GM18519 (cell line): ENCODE measurements at regions not wholly inside any gene's neighbourhood (a gene's known extent, or its start where the extent isn't known, plus 50 kb on each side); places are given as distances from the start of the nearest gene placed in this dataset.

Source experiments
- ATAC-seq: cut with Tn5 transposase; IDR thresholded peaks from one replicate; pipeline ENCODE4 v1.9.1; 2021; ENCODE audit warnings: mild to moderate bottlenecking, moderate library complexity; ENCODE audit not compliant: unreplicated experiment, low FRiP score

DNA sequence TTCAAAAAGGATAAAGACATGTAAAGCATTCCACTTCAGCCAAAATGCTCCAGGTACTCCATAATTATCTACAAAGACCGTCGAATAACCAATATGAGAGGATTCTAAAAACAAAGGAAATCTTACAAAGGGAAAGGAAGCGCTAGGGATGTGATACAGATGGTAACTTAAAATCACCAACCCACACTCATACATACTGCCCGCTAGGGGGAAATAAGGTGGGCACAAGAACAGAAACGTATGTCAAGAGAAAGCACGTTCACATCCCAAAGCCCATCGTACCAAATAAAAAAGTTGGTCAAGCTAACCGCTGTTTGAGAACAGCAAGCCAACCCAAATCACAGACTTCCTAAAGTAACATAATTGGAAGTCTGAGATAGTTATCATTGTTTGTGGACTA lies 429.4 kb downstream of the SHQ1 start:
- ATAC-seq = no peak

DNA sequence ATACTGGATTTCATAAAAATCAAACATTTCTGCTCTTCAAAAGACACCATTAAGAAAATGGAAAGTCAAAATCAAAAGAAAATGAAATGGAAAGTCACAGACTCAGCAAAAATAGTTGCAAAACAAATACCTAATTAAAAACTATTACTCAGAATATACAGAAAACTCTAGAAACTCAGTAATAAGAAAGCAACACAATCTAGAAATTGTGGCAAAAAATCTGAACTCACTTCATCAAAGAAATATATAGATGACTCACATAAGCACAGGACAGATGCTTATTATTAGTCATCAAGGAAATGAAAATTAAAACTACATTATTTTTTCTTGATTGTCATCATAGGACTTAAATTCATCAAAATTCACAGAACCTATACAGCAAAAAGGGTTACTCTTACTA lies 430.0 kb downstream of the SHQ1 start:
- no peak for ATAC-seq

DNA sequence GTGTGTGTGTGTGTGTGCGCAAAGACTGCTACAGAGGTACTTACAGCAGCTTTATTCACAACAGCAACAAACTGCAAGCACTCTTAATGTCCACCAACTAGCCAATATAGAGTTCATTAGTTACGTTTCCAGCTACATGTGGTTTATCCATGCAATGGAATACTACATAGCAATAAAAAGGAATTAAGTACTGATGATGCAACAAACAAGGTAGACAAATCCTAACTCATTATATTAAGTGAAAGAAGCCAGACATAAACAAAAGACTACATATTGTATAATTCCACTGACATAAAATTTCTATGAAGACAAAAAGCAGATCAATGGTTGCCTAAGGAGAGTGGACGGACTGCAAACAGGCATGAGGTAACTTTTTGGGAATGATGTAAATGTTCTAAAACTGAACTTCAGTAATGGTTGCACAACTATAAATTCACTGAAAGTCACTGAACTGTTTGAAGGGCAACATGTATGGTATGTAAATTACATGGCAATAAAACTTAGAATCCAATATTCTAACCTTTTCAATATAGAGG lies 433.7 kb downstream of the SHQ1 start:
- ATAC-seq = no peak

DNA sequence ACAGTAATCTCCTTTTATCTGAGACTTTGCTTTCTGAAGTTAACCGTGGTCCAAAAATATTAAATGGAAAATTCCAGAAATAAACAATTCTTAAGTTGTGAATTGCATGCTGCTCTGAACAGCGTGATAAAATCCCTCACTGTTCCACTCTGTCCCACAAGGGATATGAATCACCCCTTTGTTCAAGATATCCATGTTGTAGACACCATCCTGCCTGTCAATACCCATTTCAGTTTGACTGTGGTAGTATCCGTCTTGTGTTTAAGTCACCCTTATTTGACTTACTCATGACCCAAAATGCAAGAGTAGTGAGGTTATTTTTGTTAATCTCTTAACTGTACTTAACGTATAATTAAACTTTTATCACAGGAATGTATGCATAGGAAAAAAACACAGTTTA lies 435.0 kb downstream of the SHQ1 start:
- ATAC-seq = no peak

- no peak for ATAC-seq
Observed at GRCh38 chr3:72412340-72412956, 435.8 kb downstream of the SHQ1 start.

DNA sequence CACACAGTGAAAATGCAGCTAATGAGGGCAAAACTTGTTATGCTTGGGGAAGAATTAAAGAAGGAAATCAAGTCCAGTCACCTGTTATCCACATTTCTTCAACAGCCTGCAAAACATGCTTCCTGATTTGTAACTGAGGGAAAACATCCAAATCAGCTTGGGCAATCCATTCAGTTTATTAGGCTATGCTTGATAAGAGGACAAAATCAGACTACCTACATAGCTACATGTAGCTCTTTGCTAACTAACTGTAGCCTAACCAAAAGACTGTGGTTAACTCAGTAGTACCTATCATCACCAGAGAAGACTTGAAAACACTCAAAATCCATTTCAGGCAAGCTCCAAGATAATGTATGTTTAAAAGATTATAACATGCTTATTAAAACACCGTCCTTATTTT lies 436.4 kb downstream of the SHQ1 start:
- ATAC-seq = no peak

- no peak for ATAC-seq
Observed at GRCh38 chr3:72411126-72411525, 437.1 kb downstream of the SHQ1 start.

DNA sequence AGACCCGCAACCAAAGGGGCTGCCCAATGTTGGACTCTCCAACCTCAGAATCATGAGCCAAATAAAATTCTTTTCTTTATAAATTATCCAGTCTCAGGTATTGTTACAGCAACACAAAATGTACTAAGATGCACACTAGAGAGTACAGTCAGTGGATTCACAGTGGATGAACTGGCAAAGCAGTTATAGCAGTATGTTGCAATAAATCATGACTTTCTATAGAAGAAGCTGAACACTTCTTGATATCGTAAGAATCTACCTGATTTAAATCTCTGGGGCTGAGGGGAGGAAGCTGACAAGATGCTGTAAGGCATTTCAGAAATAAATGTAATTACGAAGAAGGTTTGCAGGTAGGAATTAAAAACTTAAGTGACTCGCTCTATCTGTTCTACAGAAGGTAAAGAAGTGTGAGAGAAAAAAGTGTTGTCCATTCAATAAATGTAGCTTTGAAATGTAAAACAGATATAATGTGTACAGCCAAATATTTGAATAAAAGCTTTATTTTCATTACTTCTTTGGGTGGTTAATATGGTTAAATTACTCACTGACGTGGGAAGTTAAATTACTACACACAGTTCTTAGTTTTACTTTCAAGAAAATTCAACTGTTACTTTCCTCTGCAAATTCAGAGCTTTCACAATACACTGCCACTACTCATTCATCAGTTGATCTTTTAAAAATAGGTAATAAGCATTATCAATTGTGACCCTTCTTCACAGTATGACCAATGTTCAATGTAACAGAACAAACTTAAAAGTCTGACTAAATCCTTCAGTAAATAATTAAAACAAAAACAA lies 439.1 kb downstream of the SHQ1 start:
- no peak for ATAC-seq

DNA sequence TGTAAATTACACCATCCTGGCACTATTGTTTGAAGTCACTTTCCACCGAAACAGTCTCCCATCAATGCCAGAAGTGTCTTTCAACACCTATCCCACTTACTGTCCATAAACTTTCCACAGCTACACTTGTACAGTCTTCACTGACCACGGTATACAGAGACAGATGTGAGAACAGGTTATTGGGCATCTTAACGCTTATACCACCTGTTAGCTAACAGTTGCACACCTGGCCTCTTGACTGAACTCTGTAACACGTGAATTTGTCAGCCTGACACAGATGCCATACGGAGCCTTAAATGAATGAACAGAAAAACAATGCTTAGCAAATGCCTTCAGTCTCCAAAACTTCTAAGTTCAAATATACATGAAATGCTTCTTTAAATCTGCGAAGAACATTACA lies 440.5 kb downstream of the SHQ1 start:
- no peak for ATAC-seq

GRCh38 chr3:72405943-72406566 lies 442.2 kb downstream of the SHQ1 start:
- ATAC-seq = no peak

DNA sequence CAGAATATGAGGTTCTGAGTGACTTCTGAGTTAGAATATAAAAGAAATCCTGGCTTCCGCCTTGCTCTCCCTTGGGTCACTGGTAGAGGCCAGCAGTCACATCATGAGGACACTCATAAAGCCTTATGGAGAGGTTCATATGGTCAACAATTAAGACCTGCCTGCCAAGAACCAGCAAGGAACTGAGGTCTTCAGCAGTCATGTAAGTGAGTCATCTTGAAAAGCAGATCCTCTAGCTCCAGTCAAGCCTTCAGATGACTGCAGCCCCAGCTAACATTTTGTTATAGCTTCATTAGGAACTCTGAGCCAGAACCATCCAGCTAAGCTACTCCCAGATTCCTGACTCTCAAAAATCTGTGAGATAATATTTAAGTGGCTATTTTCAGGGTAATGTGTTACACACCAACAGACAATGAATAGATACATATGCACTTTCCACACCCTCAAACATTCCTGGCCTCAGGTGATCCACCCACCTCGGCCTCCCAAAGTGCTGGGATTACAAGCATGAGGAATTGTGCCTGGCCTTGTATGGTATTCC lies 447.2 kb downstream of the SHQ1 start:
- no peak for ATAC-seq

DNA sequence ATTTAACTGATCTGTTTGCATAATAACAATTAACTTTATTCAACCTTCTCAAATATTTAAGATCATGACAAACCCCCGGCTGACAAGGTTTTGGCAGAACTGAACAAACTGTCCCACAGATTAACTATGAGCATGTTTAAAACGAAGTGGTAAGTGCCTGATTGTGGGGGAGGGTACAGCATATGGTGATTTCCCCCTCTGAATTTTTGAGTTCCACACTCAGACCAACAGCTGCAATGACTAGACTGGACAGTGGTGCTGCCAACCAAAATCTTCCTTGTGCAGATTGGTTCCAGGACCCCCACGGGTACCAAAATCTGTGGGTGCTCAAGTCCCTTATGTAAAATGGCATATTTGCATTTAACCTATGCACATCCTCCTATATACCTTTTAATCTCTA lies 449.5 kb downstream of the SHQ1 start:
- no peak for ATAC-seq

GRCh38 chr3:72397586-72397985 lies 450.7 kb downstream of the SHQ1 start:
- no peak for ATAC-seq

- ATAC-seq = no peak
Observed at GRCh38 chr3:72396899-72397298, 451.3 kb downstream of the SHQ1 start.

DNA sequence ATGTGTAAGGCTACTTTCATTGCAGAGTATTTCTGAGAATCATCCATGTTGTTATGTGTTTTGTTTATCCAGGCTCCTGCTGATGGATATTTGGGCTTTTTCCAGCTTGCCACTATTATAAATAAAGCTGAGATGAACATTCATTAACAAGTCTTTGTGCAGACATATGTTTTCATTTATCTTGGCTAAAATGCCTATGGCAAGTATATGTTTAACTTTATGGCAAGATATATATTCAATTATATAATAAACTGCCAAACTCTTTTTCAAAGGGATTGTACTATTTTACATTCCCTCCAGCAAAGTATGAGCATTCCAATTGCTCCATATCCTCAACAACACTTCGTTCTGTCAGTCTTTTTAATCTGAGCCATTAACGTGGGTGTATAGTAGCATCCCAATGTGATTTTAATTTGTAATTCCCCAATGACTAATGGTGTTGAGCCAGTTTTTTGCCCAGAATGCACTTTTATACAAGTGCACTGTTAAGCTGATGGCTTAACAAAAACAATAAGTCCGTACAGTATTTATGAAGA lies 452.4 kb downstream of the SHQ1 start:
- ATAC-seq = no peak

DNA sequence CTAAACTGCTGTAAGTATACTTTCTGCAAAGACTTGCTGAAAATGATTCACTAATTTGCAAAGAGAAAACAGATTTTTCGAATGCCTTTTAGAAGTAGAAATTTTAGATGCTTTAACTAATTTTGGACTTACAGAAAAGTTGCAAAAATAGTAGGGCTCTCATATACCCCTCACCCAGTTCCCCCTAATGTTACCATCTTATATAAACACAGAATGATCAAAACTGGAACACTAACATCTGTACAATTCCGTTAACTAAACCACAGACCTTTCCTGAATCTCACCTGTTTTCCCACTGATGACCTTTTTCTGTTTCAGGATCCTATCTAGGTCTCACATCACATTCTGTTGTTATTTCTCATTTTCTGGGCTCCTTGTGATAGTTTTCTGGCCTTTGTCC lies 454.8 kb downstream of the SHQ1 start:
- ATAC-seq = no peak

DNA sequence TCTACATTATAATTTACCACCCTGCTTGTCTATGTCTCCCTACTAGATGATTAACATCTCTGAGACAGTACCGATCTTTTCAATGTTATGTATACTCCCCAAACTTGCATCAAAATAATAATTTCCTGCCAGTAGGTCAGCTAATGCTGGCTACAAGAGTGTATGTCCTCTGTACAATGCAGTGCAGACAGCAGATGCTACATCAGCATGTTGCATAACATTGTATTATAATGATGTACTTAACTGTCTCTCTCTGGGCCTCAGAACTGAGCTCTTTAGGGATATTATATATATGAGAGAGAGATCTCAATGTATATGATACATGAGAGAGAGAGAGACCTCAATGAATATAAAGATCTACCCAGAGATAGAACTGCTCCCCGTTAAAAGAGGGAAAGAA lies 456.6 kb downstream of the SHQ1 start:
- no peak for ATAC-seq

DNA sequence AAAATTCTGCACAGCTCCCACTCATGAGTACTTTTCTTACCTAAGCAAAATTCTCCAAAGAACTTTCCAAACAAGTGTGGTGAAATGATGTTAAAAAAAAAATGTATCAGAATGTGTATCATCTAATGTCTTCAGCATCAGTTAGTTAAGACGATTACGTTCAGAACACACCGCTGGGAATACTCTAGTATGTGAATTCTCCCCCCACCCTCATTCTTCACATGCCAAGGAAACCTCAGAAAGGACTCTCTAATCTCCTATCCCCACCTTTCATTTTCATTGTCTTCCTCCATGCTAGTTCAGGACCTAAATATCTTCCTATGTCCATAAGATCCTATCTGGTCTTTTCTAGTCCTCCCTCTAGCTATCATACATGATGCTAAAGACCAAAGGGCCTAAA lies 457.4 kb downstream of the SHQ1 start:
- no peak for ATAC-seq

- no peak for ATAC-seq
Observed at GRCh38 chr3:72388644-72389043, 459.6 kb downstream of the SHQ1 start.

GRCh38 chr3:72388117-72388516 lies 460.1 kb downstream of the SHQ1 start:
- no peak for ATAC-seq

DNA sequence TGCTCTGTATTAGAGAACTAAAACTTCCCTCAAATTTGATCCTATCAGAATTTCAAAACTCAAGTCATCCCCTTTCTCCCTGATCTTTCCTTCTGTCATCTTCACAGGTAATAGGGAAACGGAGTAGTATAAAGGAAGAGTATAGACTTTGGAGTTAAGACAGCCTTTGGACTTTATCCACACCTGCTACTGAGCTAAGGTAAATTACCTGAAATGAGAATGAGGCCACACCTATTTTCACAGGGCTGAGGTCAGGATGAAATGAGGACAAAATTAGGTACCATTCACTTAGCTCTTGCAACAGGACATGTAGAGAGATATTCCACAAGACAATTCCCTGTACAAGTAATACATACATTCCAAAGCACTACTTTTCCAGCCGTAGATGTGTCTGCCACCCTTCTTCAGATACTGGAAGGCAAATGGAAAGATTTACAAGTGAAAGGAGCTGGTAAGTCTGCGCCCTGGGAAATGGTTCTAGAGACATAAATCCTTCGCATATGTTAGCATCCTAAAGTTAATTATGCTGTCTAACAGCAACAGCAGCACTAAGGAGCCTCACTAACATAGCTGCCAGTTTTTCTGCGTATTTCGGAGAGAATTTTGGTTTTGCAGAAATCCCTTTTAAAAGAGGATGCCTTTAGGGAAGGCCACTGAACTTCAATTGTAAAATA lies 461.8 kb downstream of the SHQ1 start:
- no peak for ATAC-seq
